ENCODE measurements at regions not wholly inside any gene's neighbourhood (a gene's known extent, or its start where the extent isn't known, plus 50 kb on each side); places are given as distances from the start of the nearest gene placed in this dataset.

GRCh38 chr22:26906464-26906863 lies 249.1 kb downstream of the MIAT start:
- WGBS, 3 donors: 79 to 80% (median 79%) methylated on average over 10 of the region's 10 CpGs
- peaks cover 0 to 14% (median 0%) of the 10 kb centered on the region in 3 donors for H3K27me3 ChIP-seq (ENCODE audit: control insufficient read depth in 3 of 3, insufficient read depth in 3 of 3, low read length in 3 of 3)
- peaks cover 0 to 3% of the 10 kb centered on the region in 2 donors for H3K9me3 ChIP-seq (ENCODE audit: control insufficient read depth in 2 of 2, insufficient read depth in 1 of 2, low read depth in 1 of 2, low read length in 1 of 2)
- H3K36me3 ChIP-seq (ENCODE audit: control insufficient read depth in 3 of 3, insufficient read depth in 2 of 3, low read depth in 1 of 3, low read length in 3 of 3): no peaks in the 10 kb centered on the region
- FAIRE-seq (no peak), DNase-seq (no peak)
- no peak overlapping the region for H3K4me3 ChIP-seq (ENCODE audit: low read depth in 1 of 3, low read length in 3 of 3)
- H3K4me1 ChIP-seq (ENCODE audit: control insufficient read depth in 3 of 3, insufficient read depth in 2 of 3, low read depth in 1 of 3, low read length in 2 of 3): peaks cover 0 to 4% (median 0%) of the 10 kb centered on the region in 3 donors
- H3K27ac ChIP-seq (ENCODE audit: low read depth in 1 of 3, low read length in 2 of 3): no peak overlapping the region

- Histone ChIP-seq H3K27me3 (ENCODE audit: control insufficient read depth in 3 of 3, insufficient read depth in 3 of 3, low read length in 3 of 3) (peaks cover 0 to 16% (median under 1%) of the 10 kb centered on the region in 3 donors), H3K4me1 (ENCODE audit: control insufficient read depth in 3 of 3, insufficient read depth in 2 of 3, low read depth in 1 of 3, low read length in 2 of 3) (peaks cover 0 to 4% (median 0%) of the 10 kb centered on the region in 3 donors), H3K27ac (ENCODE audit: low read depth in 1 of 3, low read length in 2 of 3) (no peak overlapping the region), H3K9me3 (ENCODE audit: control insufficient read depth in 2 of 2, insufficient read depth in 1 of 2, low read depth in 1 of 2, low read length in 1 of 2) (peaks cover 0 to 3% of the 10 kb centered on the region in 2 donors), H3K36me3 (ENCODE audit: control insufficient read depth in 3 of 3, insufficient read depth in 2 of 3, low read depth in 1 of 3, low read length in 3 of 3) (no peaks in the 10 kb centered on the region), H3K4me3 (ENCODE audit: low read depth in 1 of 3, low read length in 3 of 3) (no peak overlapping the region)
- WGBS, 3 donors: 92 to 96% (median 96%) methylated on average over 2 of the region's 2 CpGs
- no peak for FAIRE-seq
- no peak for DNase-seq
Measured at GRCh38 chr22:26907366-26907765, 250.0 kb downstream of the MIAT start.

GRCh38 chr22:26910845-26911244 lies 253.5 kb downstream of the MIAT start:
- peaks cover 0 to 3% of the 10 kb centered on the region in 2 donors for H3K9me3 ChIP-seq (ENCODE audit: control insufficient read depth in 2 of 2, insufficient read depth in 1 of 2, low read depth in 1 of 2, low read length in 1 of 2)
- no peaks in the 10 kb centered on the region for H3K4me1 ChIP-seq (ENCODE audit: control insufficient read depth in 3 of 3, insufficient read depth in 2 of 3, low read depth in 1 of 3, low read length in 2 of 3)
- no peak overlapping the region for H3K27ac ChIP-seq (ENCODE audit: low read depth in 1 of 3, low read length in 2 of 3)
- peaks cover 0 to 39% (median 6%) of the 10 kb centered on the region in 3 donors for H3K27me3 ChIP-seq (ENCODE audit: control insufficient read depth in 3 of 3, insufficient read depth in 3 of 3, low read length in 3 of 3)
- H3K36me3 ChIP-seq (ENCODE audit: control insufficient read depth in 3 of 3, insufficient read depth in 2 of 3, low read depth in 1 of 3, low read length in 3 of 3): no peaks in the 10 kb centered on the region
- DNase-seq (no peak), FAIRE-seq (no peak)
- no peak overlapping the region for H3K4me3 ChIP-seq (ENCODE audit: low read depth in 1 of 3, low read length in 3 of 3)
- WGBS, 3 donors: 33 to 68% (median 44%) methylated on average over 4 of the region's 4 CpGs

GRCh38 chr22:26912655-26913345 lies 255.4 kb downstream of the MIAT start:
- no peak for FAIRE-seq
- no peak overlapping the region for H3K4me3 ChIP-seq (ENCODE audit: low read depth in 1 of 3, low read length in 3 of 3)
- no peaks in the 10 kb centered on the region for H3K36me3 ChIP-seq (ENCODE audit: control insufficient read depth in 3 of 3, insufficient read depth in 2 of 3, low read depth in 1 of 3, low read length in 3 of 3)
- no peak overlapping the region for H3K27ac ChIP-seq (ENCODE audit: low read depth in 1 of 3, low read length in 2 of 3)
- no peak for DNase-seq
- WGBS, 3 donors: 40 to 53% (median 46%) methylated on average over 23 of the region's 23 CpGs
- H3K9me3 ChIP-seq (ENCODE audit: control insufficient read depth in 2 of 2, insufficient read depth in 1 of 2, low read depth in 1 of 2, low read length in 1 of 2): peaks cover 0 to 3% of the 10 kb centered on the region in 2 donors
- peaks cover 0 to 39% (median 6%) of the 10 kb centered on the region in 3 donors for H3K27me3 ChIP-seq (ENCODE audit: control insufficient read depth in 3 of 3, insufficient read depth in 3 of 3, low read length in 3 of 3)
- H3K4me1 ChIP-seq (ENCODE audit: control insufficient read depth in 3 of 3, insufficient read depth in 2 of 3, low read depth in 1 of 3, low read length in 2 of 3): no peaks in the 10 kb centered on the region

- FAIRE-seq: no peak
- Histone ChIP-seq H3K9me3 (ENCODE audit: control insufficient read depth in 2 of 2, insufficient read depth in 1 of 2, low read depth in 1 of 2, low read length in 1 of 2) (no peaks in the 10 kb centered on the region), H3K27me3 (ENCODE audit: control insufficient read depth in 3 of 3, insufficient read depth in 3 of 3, low read length in 3 of 3) (peaks cover 0 to 39% (median 6%) of the 10 kb centered on the region in 3 donors), H3K36me3 (ENCODE audit: control insufficient read depth in 3 of 3, insufficient read depth in 2 of 3, low read depth in 1 of 3, low read length in 3 of 3) (no peaks in the 10 kb centered on the region), H3K4me1 (ENCODE audit: control insufficient read depth in 3 of 3, insufficient read depth in 2 of 3, low read depth in 1 of 3, low read length in 2 of 3) (no peaks in the 10 kb centered on the region), H3K4me3 (ENCODE audit: low read depth in 1 of 3, low read length in 3 of 3) (no peak overlapping the region), H3K27ac (ENCODE audit: low read depth in 1 of 3, low read length in 2 of 3) (no peak overlapping the region)
- WGBS, 3 donors: 45 to 75% (median 56%) methylated on average over 25 of the region's 25 CpGs
- no peak for DNase-seq
Measured at GRCh38 chr22:26914519-26915185, 257.3 kb downstream of the MIAT start.

GRCh38 chr22:26916236-26916635 lies 258.8 kb downstream of the MIAT start:
- Histone ChIP-seq H3K27me3 (ENCODE audit: control insufficient read depth in 3 of 3, insufficient read depth in 3 of 3, low read length in 3 of 3) (peaks cover 0 to 30% (median 6%) of the 10 kb centered on the region in 3 donors), H3K9me3 (ENCODE audit: control insufficient read depth in 2 of 2, insufficient read depth in 1 of 2, low read depth in 1 of 2, low read length in 1 of 2) (no peaks in the 10 kb centered on the region), H3K4me3 (ENCODE audit: low read depth in 1 of 3, low read length in 3 of 3) (no peak overlapping the region), H3K27ac (ENCODE audit: low read depth in 1 of 3, low read length in 2 of 3) (no peak overlapping the region), H3K36me3 (ENCODE audit: control insufficient read depth in 3 of 3, insufficient read depth in 2 of 3, low read depth in 1 of 3, low read length in 3 of 3) (no peaks in the 10 kb centered on the region), H3K4me1 (ENCODE audit: control insufficient read depth in 3 of 3, insufficient read depth in 2 of 3, low read depth in 1 of 3, low read length in 2 of 3) (no peaks in the 10 kb centered on the region)
- FAIRE-seq (no peak), DNase-seq (no peak)
- WGBS, 3 donors: 88 to 91% (median 90%) methylated on average over 2 of the region's 2 CpGs

- Histone ChIP-seq H3K4me1 (ENCODE audit: control insufficient read depth in 3 of 3, insufficient read depth in 2 of 3, low read depth in 1 of 3, low read length in 2 of 3) (no peaks in the 10 kb centered on the region), H3K36me3 (ENCODE audit: control insufficient read depth in 3 of 3, insufficient read depth in 2 of 3, low read depth in 1 of 3, low read length in 3 of 3) (no peaks in the 10 kb centered on the region), H3K27ac (ENCODE audit: low read depth in 1 of 3, low read length in 2 of 3) (no peak overlapping the region), H3K9me3 (ENCODE audit: control insufficient read depth in 2 of 2, insufficient read depth in 1 of 2, low read depth in 1 of 2, low read length in 1 of 2) (no peaks in the 10 kb centered on the region), H3K4me3 (ENCODE audit: low read depth in 1 of 3, low read length in 3 of 3) (no peak overlapping the region), H3K27me3 (ENCODE audit: control insufficient read depth in 3 of 3, insufficient read depth in 3 of 3, low read length in 3 of 3) (peaks cover 0 to 20% (median 4%) of the 10 kb centered on the region in 3 donors)
- FAIRE-seq (no peak), DNase-seq (no peak)
- WGBS, 3 donors: 74 to 78% (median 78%) methylated on average over 3 of the region's 3 CpGs
Measured at GRCh38 chr22:26918226-26918625, 260.8 kb downstream of the MIAT start.

- WGBS, 3 donors: 48 to 54% (median 49%) methylated on average over 2 of the region's 2 CpGs
- DNase-seq (no peak), FAIRE-seq (no peak)
- Histone ChIP-seq H3K4me1 (ENCODE audit: control insufficient read depth in 3 of 3, insufficient read depth in 2 of 3, low read depth in 1 of 3, low read length in 2 of 3) (no peaks in the 10 kb centered on the region), H3K27me3 (ENCODE audit: control insufficient read depth in 3 of 3, insufficient read depth in 3 of 3, low read length in 3 of 3) (peaks cover 0 to 3% (median 0%) of the 10 kb centered on the region in 3 donors), H3K36me3 (ENCODE audit: control insufficient read depth in 3 of 3, insufficient read depth in 2 of 3, low read depth in 1 of 3, low read length in 3 of 3) (no peaks in the 10 kb centered on the region), H3K27ac (ENCODE audit: low read depth in 1 of 3, low read length in 2 of 3) (no peak overlapping the region), H3K4me3 (ENCODE audit: low read depth in 1 of 3, low read length in 3 of 3) (no peak overlapping the region), H3K9me3 (ENCODE audit: control insufficient read depth in 2 of 2, insufficient read depth in 1 of 2, low read depth in 1 of 2, low read length in 1 of 2) (no peaks in the 10 kb centered on the region)
Measured at GRCh38 chr22:26921726-26922125, 264.3 kb downstream of the MIAT start.
